ENCODE measurements at regions not wholly inside any gene's neighbourhood (a gene's known extent, or its start where the extent isn't known, plus 50 kb on each side); places are given as distances from the start of the nearest gene placed in this dataset.
"Not testable (repeated sequence)": the region's sequence is repeated elsewhere in the genome, so short reads cannot be mapped to it uniquely, and the experiment has no call there.

- ChIA-PET POLR2A (no interaction called here), CTCF (no interaction called here)
These were observed 293.0 kb downstream of the RDH14 start for GRCh38 chr2:18267501-18267900.

GRCh38 chr2:18266699-18267098 lies 293.8 kb downstream of the RDH14 start:
- H3K36me3 ChIP-seq (ENCODE audit: control insufficient read depth, insufficient read depth, low read length); DNase-seq (ENCODE audit: low read depth); POLR2A ChIA-PET; H3K27me3 ChIP-seq (ENCODE audit: control insufficient read depth, insufficient read depth, low read length); CTCF ChIA-PET; H3K4me3 ChIP-seq (ENCODE audit: low read depth, low read length): not testable (repeated sequence)

More at GRCh38 chr2:18267501-18267900, 293.0 kb downstream of the RDH14 start:
- H3K36me3 ChIP-seq (ENCODE audit: control insufficient read depth, insufficient read depth, low read length) = no peaks in the 10 kb centered on the region
- no peak for TF ChIP-seq CTCF (IDR thresholded peaks at IDR 0.05; ENCODE audit: insufficient read depth, low read depth, low read length)
- no peaks in the 10 kb centered on the region for H3K27me3 ChIP-seq (ENCODE audit: control insufficient read depth, insufficient read depth, low read length)
- no peak overlapping the region for H3K4me3 ChIP-seq (ENCODE audit: low read depth, low read length)
- no peak for DNase-seq (ENCODE audit: low read depth)

- TF ChIP-seq CTCF (IDR thresholded peaks at IDR 0.05; ENCODE audit: insufficient read depth, low read depth, low read length) = 0 out of 2 replicates have a peak, but pooled peaks have one; percentile 14
- no peaks in the 10 kb centered on the region for H3K36me3 ChIP-seq (ENCODE audit: control insufficient read depth, insufficient read depth, low read length)
- no peak for DNase-seq (ENCODE audit: low read depth)
- H3K4me3 ChIP-seq (ENCODE audit: low read depth, low read length) = no peak overlapping the region
- ChIA-PET CTCF (no interaction called here), POLR2A (no interaction called here)
- H3K27me3 ChIP-seq (ENCODE audit: control insufficient read depth, insufficient read depth, low read length) = no peaks in the 10 kb centered on the region
These were observed 294.6 kb downstream of the RDH14 start for GRCh38 chr2:18265614-18266586.

- ChIA-PET CTCF (no interaction called here), POLR2A (no interaction called here)
- no peak overlapping the region for H3K4me3 ChIP-seq (ENCODE audit: low read depth, low read length)
- H3K27me3 ChIP-seq (ENCODE audit: control insufficient read depth, insufficient read depth, low read length) = no peaks in the 10 kb centered on the region
- DNase-seq (ENCODE audit: low read depth) = no peak
- H3K36me3 ChIP-seq (ENCODE audit: control insufficient read depth, insufficient read depth, low read length) = no peaks in the 10 kb centered on the region
- TF ChIP-seq CTCF (IDR thresholded peaks at IDR 0.05; ENCODE audit: insufficient read depth, low read depth, low read length) = no peak
These were observed 297.9 kb downstream of the RDH14 start for GRCh38 chr2:18262601-18263000.

- H3K4me3 ChIP-seq (ENCODE audit: low read depth, low read length) = no peak overlapping the region
- CTCF ChIA-PET = no interaction called here
- H3K36me3 ChIP-seq (ENCODE audit: control insufficient read depth, insufficient read depth, low read length) = no peaks in the 10 kb centered on the region
- POLR2A ChIA-PET = no interaction called here
- no peak for DNase-seq (ENCODE audit: low read depth)
- no peak for TF ChIP-seq CTCF (IDR thresholded peaks at IDR 0.05; ENCODE audit: insufficient read depth, low read depth, low read length)
- H3K27me3 ChIP-seq (ENCODE audit: control insufficient read depth, insufficient read depth, low read length) = no peaks in the 10 kb centered on the region
These were observed 306.7 kb downstream of the RDH14 start for GRCh38 chr2:18253686-18254197.

Data from BJ (cell line).